Gastroesophageal sphincter (tissue), 3 donors: ENCODE measurements at regions not wholly inside any gene's neighbourhood (a gene's known extent, or its start where the extent isn't known, plus 50 kb on each side); places are given as distances from the start of the nearest gene placed in this dataset.

ENCODE experiments used
- POLR2A ChIP-seq, 2 donors: fragments of 450-650 bp; IDR thresholded peaks; one replicate each; pipeline ENCODE4 v1.6.1; 2017; ENCODE audit warnings: antibody characterized with exemption in 2 of 2, mild to moderate bottlenecking in 2 of 2, moderate library complexity in 1 of 2
- TF ChIP-seq, protein P1 (sequence below), 4 experiments: fragments of 200-600 bp in 2 of 4; fragments of 450-650 bp in 2 of 4; sonication (generic) in 1 of 4; IDR thresholded peaks; one replicate each; pipeline ENCODE4 v1.5.1; 2017 to 2019; ENCODE audit warnings: antibody characterized with exemption in 4 of 4, mild to moderate bottlenecking in 2 of 4, moderate library complexity in 2 of 4

DNA sequence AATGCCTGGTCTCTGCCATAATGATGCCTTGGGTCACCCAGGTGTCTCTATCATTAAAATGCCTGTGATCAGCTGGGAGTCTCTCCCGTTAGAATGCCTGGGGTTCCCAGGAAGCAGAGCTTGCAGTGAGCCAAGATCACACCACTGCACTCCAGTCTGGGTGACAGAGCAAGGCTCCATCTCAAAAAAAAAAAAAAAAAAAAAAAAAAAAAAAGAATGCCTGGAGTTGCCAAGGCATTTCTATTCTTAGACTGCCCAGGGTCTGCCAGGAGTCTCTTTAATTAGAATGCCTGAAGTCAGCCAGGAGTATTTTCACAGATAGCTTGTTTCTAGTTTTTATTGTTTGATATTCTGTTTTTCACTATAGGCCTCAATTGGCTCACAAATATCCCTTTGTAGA, 1552.5 kb downstream of the UQCRFS1 start:
- TF ChIP-seq, protein P1, sequence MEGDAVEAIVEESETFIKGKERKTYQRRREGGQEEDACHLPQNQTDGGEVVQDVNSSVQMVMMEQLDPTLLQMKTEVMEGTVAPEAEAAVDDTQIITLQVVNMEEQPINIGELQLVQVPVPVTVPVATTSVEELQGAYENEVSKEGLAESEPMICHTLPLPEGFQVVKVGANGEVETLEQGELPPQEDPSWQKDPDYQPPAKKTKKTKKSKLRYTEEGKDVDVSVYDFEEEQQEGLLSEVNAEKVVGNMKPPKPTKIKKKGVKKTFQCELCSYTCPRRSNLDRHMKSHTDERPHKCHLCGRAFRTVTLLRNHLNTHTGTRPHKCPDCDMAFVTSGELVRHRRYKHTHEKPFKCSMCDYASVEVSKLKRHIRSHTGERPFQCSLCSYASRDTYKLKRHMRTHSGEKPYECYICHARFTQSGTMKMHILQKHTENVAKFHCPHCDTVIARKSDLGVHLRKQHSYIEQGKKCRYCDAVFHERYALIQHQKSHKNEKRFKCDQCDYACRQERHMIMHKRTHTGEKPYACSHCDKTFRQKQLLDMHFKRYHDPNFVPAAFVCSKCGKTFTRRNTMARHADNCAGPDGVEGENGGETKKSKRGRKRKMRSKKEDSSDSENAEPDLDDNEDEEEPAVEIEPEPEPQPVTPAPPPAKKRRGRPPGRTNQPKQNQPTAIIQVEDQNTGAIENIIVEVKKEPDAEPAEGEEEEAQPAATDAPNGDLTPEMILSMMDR (IDR thresholded peaks at IDR 0.05), result no peak
- no peak for TF ChIP-seq POLR2A (IDR thresholded peaks at IDR 0.05)
